Stimulated activated CD4-positive, alpha-beta T cell treated with anti-CD3 and anti-CD28 coated beads, Interleukin-2, amount 100 ng/mL, for 48 hours (primary cell): ENCODE measurements at regions not wholly inside any gene's neighbourhood (a gene's known extent, or its start where the extent isn't known, plus 50 kb on each side); places are given as distances from the start of the nearest gene placed in this dataset.
"Not testable (repeated sequence)": the region's sequence is repeated elsewhere in the genome, so short reads cannot be mapped to it uniquely, and the experiment has no call there.

ENCODE experiments used
- DNase-seq, 2 donors: peaks; one replicate each; pipeline ENCODE4 v3.0.0-alpha.2; 2020

DNA sequence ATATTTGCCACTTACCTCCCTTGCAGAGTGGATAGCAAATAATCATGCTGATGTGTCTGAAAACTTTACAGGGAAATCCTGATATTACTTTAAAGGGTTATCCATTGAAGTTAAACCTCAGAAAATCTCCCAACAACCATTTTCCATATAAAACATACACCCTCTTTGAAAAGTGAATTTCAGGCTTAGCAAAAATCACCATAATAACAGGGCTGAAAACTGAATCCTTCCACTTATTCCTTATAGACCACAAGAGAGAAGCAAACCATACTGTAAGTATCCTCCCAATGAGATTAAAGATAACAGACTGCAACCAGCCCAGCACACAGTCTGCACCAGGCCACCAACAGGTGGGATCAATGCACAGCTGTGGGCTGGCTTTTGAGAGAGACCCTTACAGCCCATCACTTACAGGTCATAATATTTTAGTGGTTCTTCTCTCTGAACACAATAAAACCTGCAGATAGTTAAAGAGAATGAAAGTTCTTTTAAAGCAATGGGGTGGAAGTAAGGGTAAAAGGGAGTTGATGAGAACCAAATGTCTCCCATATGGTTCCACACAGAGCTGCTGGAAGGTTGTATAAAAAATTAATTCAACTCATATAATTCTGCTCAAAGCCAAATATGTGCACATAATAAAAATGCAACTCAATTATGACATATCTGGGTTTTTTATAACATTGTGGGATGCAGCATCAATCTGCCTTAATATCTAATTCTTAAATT, 376.2 kb upstream of the GRAMD2B start:
- DNase-seq: no peak

DNA sequence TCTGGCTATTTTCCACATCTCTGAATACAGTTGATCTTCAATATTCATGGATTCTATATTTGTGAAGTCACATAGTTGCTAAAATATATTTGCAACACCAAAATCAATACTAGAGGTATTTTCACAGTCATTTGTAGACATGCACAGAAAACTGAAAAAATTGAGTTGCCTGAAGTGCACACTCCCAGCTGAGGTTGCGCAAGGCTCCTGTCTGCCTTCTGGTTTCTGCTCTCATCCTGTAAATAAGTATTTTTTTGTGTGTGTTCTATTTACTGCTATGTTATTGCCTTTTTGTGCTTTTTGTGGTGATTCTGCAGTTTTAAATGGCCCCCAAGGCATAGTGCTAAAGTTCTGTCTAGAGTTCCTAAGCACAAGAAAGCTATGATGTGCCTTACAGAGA, 371.1 kb upstream of the GRAMD2B start:
- no peak for DNase-seq

DNA sequence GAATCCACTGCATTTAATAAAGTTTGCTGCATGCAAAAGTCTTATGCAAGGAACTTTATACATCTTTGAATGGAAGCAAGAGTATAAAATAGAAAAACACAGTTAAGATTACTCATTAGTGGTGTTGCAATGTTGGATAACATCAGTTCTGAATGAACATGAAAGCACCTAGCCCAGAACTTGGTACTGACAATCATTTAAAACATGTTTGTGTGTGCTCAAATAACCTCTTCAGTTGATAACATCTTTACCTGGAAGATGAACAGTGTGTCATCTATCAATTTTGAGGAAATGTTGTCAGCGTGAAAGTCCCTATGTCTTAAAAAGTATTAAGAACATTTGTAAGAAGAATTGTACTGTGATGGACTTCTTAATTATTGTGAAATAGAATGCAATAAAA, 370.4 kb upstream of the GRAMD2B start:
- no peak for DNase-seq

GRCh38 chr5:126053630-126054029, 369.6 kb upstream of the GRAMD2B start:
- no peak for DNase-seq

DNA sequence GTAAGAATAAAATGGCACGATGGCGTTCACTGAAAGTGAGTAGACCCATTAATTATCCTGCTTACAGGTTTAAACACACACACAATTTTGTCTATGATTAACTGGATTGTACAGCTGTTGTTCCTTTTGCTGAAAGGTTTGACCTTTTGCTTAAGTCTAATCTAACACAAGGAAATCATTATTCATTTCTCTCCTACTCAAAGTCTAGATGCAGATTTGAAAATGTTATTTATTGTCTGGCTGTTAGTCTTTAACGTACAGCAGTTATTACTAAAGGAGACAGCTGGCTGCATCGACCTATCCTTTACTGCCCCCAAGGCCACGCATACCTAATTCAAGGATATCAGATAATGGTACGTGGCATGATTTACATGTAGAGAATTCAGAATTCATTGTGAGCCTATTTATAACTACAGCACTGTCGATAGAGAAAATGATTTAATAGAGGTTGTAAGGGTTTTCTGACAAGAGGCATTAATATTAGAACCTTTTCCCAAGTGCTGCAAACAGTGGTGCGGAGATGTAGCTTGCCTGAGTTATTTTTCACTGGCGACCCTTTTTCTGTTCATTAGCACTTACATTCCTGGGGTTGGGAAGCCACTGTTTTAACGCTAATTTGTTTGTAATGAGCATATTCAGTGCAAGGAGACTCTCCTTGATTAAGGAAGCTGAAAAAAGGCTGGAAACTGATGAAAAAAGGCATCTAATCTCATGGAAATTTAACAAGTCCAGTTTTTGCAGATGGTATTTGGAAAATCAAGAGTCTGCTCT, 368.4 kb upstream of the GRAMD2B start:
- no peak for DNase-seq

- DNase-seq: no peak
Measured at GRCh38 chr5:126055348-126055729, 367.9 kb upstream of the GRAMD2B start.

DNA sequence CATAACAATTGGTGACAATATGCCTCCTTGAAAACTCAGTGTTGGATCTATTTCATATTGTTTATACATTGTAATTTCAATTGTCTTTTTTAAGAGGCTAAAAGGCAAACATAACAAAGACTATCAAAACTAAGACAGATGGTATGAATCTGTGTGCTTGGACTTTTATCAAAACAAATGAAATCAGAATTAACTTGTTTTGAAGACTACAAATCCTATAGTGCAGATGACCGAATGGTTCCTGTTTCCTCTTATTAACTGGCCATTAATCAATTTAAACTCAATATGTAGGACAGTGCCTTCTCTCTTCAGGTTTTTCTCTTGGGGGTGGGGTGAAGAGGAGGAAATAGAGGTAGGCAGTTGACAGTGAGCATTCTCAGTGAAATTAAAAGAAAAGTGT, 366.9 kb upstream of the GRAMD2B start:
- no peak for DNase-seq

DNA sequence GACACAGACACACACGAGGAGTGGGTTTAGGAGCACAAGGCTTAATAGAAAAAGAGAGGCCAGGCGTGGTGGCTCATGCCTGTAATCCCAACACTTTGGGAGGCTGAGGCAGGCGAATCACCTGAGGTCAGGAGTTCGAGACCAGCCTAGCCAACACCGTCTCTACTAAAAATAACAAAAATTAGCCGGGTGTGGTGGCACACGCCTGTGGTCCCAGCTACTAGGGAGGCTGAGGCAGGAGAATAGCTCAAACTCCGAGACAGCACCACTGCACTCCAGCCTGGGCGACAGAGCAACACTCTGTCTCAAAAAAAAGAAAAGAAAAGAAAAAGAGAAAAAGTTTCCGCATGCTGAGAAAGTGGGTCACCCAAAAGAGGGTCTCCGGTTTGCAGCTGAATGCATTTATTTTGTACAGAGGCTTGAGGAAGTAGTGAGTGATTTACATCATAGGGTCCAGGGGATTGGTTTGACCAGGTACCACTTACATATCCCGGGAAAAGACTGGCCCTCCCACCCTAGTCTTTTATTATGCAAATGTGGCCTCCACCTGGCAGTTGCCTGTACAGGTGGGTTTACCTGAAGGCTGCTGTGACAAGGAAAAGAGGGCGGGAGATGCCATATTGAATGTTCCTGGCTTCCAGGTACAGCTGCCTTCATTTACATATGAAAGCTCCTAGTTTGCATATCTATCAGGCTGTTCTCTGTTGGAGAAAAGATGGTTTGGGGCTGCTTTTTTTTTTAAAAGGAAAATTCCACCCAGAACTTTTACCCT, 366.2 kb upstream of the GRAMD2B start:
- DNase-seq: no peak

DNA sequence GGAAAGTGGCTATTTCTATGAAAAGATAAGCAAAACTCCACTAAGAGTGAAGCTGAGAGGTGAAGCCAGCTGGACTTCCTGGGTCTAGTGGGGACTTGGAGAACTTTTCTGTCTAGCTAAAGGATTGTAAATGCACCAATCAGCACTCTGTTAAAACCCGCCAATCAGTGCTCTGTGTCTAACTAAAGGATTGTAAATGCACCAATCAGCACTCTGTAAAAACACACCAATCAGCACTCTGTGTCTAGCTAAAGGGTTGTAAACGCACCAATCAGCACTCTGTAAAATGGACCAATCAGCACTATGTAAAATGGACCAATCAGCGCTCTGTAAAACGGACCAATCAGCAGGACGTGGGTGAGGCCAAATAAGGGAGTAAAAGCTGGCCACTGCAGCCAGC, 364.8 kb upstream of the GRAMD2B start:
- DNase-seq: not testable (repeated sequence)

- DNase-seq: no peak
Measured at GRCh38 chr5:126062398-126063221, 360.6 kb upstream of the GRAMD2B start.

DNA sequence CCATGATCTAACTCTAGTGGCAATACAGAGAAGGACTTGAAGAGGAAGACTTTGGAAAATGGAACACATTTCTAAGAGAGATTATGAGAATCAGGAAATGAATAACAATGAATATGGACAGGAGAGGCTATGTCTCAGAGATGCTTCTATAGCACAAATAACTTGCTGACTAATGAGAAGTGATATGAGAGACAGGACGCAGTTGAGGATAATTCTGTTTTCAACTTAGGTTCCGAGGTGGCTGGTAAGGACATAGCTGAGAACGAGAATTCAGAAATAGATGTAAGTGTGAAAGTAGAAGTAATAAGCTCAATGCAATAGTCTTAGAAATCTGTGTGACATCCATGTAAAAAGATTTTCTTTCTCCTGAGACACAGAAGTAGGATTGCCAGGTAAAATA, 358.1 kb upstream of the GRAMD2B start:
- DNase-seq: no peak

DNA sequence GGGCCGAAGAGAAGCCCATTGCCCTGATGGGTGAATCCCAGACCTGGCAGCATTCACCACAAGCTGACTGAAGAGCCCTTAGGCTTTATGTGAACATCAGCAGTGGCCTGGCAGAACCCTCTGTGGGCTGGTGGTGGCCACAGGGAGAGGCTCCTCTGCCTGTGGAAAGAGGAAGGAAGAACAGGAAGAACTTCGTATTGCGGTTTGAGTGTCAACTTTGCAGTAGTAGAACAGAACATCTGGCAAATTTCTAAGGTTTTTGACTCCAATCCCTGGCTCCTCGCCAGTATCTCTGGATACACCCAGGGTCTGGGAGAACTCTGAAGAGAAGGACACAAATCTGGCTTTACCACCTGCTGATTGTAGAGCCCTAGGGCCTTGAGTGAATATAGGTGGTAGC, 356.4 kb upstream of the GRAMD2B start:
- DNase-seq: no peak

DNA sequence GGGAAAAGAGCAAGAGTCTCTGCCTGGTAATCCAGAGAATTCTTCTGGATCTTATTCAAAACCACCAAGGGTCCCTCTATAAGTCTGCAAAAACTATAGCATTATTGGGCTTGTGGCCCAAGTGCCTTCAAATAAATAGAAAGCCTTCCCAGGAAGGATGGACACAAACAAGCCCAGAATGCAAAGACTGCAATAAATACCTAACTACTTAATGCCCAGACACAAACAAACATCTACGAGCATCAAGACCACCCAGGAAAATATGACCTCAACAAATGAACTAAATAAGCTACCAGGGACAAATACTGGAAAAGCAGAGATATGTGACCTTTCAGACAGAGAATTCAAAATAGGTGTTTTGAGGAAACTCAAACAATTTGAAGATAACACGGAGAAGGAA, 355.8 kb upstream of the GRAMD2B start:
- no peak for DNase-seq

DNA sequence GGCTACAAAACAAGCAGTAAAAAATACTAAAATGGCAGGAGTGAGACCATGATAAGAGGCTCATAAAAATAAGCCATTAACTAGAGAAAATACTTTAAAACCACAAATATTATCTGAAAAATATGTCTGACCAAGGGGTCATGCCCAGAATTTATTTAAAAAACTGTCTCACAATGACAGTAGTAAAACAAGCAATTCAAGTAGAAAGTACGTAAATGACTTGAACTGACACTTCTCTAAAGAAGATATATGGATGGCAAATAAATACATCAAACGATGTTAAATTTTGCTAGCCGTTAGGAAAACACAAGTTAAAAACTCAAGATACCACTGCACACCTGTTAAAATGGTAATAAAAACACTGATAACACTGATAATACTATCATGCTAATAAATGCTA, 353.9 kb upstream of the GRAMD2B start:
- no peak for DNase-seq

DNA sequence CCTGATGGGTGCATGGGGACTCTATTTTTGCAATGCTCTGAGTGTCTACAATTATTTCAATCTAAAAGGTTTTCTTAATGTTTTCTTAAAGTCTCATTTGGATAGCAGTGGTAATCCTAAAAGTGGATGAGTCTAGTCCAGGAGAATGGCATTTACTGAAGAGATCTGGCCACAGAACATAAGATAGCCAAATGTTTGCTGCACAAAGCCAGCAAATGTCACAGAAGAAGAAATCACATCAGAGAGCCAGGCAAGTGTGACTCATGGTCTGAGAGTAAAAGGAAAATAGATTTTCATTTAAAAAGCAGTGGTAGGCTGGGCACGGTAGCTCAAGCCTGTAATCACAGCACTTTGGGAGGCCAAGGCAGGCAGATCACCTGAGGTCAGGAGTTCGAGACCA, 352.7 kb upstream of the GRAMD2B start:
- no peak for DNase-seq

GRCh38 chr5:126074538-126074937, 348.7 kb upstream of the GRAMD2B start:
- DNase-seq: no peak

DNA sequence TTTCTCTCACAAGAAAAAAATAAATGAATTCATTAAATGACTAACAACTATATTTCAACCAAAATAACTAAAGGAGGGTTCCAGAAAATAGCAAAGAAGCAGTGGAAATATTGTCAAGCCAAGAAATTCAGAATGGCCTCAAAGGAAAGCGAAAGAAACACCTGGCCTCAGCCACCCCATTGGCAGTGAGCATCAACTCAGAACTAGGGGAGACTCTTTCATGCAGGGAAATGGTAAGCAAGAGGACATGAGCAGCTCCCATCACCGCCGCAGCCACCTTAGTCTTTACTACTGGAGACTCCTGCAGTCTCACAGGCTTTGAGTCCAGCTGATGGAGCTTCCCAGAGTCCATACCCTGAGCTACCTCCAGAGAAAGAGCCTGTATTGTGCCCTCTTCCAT, 343.9 kb upstream of the GRAMD2B start:
- DNase-seq: no peak

DNA sequence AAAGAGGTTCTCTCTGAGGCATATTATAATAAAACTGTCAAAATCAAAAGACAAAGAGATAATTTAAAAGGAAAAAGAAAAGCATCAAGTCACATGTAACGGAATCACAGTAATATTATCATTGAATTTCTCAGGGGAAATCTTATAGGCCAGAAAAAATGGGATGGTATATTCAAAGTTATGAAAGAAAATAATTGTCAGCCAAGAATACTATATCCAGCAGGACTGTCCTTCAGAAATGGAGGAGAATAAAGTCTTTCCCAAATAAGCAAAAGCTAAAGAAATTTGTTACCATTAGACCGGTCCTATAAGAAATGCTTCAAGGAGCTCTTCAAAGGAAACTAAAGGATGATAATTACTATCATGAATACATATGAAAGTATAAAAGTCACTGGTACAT, 342.0 kb upstream of the GRAMD2B start:
- DNase-seq: no peak

DNA sequence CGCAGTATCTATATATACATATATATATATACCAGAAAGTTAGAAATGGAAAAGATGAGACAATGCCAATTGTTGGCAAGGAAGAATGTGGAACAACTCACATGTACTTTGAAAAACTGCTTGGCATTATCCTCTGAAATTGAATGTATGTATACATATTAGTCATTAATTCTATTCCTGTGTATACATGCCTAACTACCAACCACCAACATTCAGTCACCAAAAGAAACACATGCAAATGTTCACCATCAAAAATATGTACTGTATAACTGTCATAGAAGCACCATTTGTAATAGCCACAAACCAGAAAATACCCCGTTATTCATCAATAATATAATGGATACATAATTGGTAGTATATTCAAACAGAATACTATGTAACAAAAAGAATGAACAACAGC, 330.2 kb upstream of the GRAMD2B start:
- DNase-seq: no peak

GRCh38 chr5:126093718-126094117, 329.5 kb upstream of the GRAMD2B start:
- no peak for DNase-seq

GRCh38 chr5:126094991-126095390, 328.2 kb upstream of the GRAMD2B start:
- DNase-seq: no peak

DNA sequence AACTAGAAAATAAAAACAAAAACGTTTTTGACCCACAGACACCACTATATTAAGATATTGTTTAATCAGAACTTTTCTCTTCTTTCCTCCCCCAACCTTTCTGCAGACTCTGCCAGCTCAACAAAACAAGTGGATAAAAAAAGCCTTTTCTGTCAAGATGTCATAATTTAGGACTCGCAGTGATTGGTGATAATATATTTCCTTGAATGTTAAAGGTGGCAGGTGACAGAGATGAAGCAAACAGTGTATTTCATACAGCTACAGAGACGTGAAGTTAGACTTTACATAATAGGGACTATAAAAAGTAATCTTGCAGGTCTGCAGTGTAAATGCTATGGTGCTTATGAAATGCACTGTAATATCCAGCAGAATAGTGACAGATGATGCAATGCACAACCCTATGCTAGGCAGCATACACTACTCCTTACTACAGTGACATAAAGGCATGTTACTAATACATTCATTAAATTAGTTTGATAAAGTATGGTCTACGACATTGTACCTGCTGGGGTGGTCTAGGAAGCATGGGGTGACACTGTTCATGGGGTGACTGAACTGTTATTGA, 326.7 kb upstream of the GRAMD2B start:
- no peak for DNase-seq

DNA sequence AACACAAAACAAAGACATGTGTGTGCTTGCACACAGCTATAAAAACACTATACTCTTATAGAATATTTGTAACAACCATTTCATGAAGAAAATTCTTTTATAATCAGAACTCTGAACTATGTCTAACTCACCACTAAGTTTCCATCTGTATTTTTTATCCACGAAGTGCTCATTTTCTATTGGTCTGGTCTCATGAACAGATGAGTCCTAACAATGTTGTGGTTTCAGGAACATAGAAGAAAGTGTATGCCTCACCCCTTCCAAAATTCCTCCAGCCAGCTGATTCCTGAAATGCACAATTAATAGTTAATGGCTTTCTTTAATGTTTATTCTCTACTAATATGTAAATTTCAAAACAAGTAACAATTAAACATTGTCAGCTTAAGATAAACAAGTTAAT, 325.3 kb upstream of the GRAMD2B start:
- DNase-seq: no peak
